Breast epithelium (tissue), 3 donors: ENCODE measurements at regions not wholly inside any gene's neighbourhood (a gene's known extent, or its start where the extent isn't known, plus 50 kb on each side); places are given as distances from the start of the nearest gene placed in this dataset.

Experiments used
- POLR2AphosphoS5 ChIP-seq, 3 donors: sonication (generic); formaldehyde crosslinking; IDR thresholded peaks; one replicate each; pipeline ENCODE4 v1.6.1; 2017; ENCODE audit warnings: antibody characterized with exemption in 3 of 3
- TF ChIP-seq, protein P1 (sequence below), 3 donors: fragments of 450-650 bp; IDR thresholded peaks; one replicate each; pipeline ENCODE4 v1.5.1; 2016 to 2017; ENCODE audit warnings: antibody characterized with exemption in 3 of 3, mild to moderate bottlenecking in 3 of 3, moderate library complexity in 3 of 3

DNA sequence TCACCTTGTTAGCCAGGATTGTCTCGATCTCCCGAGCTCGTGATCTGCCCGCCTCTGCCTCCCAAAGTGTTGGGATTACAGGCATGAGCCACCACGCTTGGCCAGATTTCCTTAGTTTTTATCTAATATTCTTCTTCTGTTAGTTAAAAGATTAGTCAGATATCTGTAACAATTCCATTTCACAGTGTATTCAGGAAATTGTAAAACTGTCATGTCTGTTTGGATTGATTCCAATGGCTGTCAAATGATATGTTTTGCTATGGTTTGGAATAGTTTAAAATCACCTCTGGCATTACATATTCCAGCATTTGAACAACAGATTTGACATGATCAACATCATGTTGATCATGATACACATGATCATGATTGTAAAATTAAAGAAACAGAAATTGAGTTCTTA, 193.6 kb upstream of the DAB2 start:
- TF ChIP-seq POLR2AphosphoS5 (IDR thresholded peaks at IDR 0.05), result no peak
- TF ChIP-seq, protein P1, sequence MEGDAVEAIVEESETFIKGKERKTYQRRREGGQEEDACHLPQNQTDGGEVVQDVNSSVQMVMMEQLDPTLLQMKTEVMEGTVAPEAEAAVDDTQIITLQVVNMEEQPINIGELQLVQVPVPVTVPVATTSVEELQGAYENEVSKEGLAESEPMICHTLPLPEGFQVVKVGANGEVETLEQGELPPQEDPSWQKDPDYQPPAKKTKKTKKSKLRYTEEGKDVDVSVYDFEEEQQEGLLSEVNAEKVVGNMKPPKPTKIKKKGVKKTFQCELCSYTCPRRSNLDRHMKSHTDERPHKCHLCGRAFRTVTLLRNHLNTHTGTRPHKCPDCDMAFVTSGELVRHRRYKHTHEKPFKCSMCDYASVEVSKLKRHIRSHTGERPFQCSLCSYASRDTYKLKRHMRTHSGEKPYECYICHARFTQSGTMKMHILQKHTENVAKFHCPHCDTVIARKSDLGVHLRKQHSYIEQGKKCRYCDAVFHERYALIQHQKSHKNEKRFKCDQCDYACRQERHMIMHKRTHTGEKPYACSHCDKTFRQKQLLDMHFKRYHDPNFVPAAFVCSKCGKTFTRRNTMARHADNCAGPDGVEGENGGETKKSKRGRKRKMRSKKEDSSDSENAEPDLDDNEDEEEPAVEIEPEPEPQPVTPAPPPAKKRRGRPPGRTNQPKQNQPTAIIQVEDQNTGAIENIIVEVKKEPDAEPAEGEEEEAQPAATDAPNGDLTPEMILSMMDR (IDR thresholded peaks at IDR 0.05), result no peak
